T-helper 2 cell treated with Interferon-gamma antibody and Interleukin-4, amounts not matched to agents 100 ng/mL and 5 ng/mL, for 36 hours (primary cell): ENCODE measurements at regions not wholly inside any gene's neighbourhood (a gene's known extent, or its start where the extent isn't known, plus 50 kb on each side); places are given as distances from the start of the nearest gene placed in this dataset.

Source experiments
- intact Hi-C: fragments of 100-400 bp; cut with micrococcal nuclease; formaldehyde crosslinking; loops from one replicate; pipeline ENCODE4 v1.15.1; 2023

DNA sequence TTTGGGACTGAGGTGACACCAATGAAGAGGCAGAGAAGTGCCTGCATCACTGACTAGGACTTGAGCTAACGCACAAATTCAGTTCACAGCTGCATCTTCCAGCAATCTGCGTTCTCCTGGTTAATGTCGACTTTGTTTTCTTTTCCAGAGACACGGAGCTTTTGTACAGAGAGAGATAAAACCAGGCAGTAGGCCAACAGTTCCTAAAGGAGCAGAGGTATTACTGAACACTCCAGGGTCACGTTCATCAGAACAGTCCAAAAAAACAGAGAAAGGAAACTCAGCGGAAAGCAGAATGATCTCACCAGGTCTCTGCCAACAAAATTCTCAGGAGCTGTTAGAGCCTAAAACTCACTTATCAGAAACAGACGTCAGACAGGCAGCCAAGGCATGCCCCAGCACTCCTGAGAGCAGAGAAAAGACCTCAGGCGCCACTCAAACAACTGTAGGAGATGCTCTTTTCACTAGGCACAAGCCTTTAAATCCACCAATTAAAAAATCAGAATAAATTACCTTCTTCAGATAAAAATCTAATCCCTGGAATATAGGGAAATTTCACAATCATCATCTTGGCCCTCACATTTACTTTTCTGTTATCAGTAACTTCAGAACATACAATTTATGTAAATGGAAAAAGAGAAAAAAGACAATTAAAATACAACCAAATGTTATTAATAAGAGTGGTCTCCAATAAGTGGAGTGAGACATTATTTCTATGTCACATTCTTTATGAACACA lies 95.9 kb upstream of the SPTBN1 start:
- intact Hi-C loops: no loop called here

DNA sequence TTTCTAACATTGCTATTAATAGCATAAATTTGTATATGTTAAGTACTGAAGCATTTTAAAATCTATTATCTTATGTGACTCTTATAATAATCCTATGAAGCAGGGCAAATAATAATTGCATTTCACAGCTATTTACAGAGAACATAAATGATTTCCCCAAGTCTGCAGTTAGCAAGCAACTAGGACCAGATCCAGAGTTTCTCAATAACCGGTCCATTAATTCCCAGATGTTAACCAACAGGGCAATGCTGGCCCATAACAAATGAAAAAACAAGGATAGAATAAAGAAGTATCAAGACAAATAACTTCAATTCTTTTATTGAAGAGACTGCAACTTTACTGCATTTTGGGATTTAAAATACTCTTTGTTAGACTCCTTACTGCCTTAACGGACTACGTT lies 91.7 kb upstream of the SPTBN1 start:
- intact Hi-C loops: no loop called here

DNA sequence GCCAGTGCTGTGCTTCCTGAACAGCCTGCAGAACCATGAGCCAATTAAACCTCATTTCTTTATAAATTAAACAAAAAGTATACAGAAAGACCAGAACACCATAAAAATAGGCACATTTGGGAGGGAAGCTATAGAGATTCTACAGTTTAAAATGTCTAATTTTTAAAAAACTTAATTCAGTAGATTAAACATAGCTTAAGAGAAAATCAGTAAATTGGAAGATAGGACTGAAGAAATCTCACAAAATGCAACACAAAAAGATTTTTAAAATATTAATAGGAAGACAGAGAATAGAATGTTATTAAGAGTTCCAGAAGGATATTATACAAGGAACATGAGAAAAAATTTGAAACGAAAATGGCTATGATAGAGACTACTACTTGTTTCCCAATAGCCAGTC lies 90.5 kb upstream of the SPTBN1 start:
- intact Hi-C loops: no loop called here

DNA sequence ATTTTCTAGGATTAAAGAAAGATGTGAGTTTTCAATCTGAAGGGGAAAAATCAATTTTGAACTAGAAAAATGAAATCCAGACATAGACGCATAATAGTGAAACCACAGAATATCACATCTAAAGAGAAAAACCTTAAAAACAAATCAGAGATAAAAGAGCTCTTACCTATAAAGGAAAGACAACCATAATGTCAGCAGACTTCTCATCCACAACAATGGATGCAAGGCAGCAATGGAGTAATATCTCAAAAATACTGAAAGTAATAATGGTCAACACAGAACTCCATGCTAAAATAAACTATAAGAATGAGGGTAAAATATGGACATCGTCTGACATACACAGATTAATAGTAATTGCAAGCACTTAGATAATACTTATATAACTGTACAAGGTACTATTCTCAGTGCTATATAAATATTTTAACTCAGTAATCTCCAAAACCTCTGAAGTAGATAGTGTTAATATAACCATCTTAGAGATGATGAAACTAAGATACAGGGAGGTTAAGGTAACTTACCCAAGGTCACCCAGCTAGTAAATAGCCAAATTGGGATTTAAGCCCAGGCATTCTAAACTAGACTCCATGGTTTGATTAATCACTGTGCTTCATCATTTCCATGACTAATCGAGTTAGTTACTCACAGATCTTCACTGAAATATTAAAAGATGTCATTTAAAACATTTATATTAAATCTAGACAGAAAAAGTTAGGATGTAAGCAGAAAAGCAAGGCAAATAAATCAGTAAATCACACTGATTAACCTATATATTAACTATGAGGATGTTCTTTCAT lies 89.4 kb upstream of the SPTBN1 start:
- intact Hi-C loops: no loop called here

DNA sequence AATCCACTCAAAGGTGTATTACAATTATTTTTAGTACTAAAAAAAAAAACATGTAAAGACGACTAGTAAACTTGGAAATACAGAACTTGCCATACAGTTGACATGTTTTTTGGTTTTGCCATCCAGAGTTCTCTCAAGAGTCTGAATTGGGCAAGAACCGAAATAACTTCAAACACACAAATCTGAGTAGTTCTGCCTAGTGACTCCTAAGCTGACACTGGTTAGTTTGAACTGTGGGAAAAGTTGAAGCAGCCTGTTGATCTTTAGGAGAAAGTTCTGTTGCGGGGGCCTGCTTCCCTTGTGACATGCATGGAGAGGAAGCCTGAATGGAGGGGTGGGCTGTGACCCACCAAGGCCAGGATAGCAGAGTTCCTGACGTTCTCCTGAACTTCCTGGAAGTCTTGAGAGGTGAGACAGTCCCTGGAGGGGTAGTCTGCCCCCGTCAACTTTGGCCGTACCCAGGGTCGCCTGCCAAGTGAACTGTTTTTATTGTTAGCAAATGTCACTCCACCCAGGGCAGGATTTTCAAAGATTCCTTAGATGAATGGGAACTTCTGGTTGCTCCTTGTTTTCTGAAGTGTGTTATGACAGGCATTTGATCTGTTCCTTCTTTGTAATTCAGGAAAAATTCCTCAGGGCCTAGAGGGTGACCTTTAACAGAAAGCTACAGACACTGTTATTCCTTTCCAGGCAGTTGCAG lies 85.6 kb upstream of the SPTBN1 start:
- intact Hi-C loops: no loop called here

DNA sequence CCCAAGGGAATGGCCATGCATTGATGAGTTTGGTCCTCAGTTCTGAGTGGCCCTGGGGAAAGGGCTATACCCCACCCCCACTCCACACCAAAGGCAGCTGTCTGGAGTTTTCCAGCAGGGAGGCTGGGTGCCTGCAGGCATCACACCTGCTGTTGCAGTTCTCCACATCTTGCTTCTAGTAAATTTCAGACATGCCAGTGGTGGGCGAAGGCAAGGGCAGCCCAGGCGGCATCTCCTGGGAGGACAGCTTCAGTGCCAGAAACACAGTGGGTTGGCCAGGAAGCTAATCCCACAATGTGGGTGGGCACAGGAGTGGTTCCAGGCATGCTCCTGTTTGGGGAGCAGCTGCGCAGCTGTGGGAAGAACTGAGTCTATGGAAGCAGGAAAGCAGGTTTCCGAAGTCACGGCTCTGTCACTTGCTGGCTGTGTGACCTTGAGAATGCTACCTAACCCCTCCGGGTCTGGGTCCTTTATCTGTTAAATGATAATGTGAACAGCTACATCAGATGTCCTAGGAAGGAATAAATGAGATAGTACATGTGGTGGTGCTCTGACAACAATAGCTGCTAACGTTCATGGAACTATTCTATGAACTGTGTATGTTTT lies 84.6 kb upstream of the SPTBN1 start:
- intact Hi-C loops: loop anchor here (1.0 kb wide), 1 partner anchor 22 kb away; no protein-coding TSS in a partner anchor

DNA sequence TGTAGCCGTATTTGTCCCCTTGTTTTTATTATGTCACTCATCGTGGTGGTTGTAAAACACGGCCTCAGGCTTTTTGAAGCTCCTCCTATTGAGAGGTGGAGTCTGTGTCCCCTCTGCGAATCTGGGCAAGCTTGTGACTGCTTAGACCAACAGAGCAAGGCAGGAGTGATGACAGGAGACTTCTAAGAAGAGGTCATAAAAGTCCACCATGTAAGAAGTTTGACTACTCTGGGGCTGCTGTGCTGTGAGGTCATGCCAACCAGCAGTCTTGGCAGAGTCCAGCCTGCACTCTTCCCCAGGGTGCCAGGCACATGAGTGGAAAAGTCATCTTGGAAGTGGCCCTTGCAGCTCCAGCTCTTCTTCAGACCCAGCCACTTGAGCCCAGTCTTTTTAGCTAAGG lies 83.8 kb upstream of the SPTBN1 start:
- intact Hi-C loops: loop anchor here (1.0 kb wide), 1 partner anchor 21 kb away; no protein-coding TSS in a partner anchor

DNA sequence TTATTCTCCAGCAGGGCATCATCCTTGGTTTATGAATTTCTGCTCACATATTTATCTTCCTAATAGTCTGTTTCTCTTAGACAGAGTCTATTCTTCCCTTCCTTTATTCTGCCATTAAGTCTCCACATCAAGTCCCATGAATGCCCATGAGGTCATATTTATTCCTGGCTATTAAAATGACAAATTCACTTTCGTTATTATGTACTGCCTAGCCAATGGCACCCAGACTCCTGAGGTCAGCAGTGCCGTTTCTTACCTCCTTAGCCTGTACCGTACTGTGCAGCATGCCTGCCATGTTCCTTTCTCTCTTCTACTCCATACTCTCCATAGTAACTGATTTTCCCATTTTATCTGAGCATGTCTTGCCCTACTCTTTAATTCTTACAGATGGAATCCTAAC lies 82.3 kb upstream of the SPTBN1 start:
- intact Hi-C loops: no loop called here

DNA sequence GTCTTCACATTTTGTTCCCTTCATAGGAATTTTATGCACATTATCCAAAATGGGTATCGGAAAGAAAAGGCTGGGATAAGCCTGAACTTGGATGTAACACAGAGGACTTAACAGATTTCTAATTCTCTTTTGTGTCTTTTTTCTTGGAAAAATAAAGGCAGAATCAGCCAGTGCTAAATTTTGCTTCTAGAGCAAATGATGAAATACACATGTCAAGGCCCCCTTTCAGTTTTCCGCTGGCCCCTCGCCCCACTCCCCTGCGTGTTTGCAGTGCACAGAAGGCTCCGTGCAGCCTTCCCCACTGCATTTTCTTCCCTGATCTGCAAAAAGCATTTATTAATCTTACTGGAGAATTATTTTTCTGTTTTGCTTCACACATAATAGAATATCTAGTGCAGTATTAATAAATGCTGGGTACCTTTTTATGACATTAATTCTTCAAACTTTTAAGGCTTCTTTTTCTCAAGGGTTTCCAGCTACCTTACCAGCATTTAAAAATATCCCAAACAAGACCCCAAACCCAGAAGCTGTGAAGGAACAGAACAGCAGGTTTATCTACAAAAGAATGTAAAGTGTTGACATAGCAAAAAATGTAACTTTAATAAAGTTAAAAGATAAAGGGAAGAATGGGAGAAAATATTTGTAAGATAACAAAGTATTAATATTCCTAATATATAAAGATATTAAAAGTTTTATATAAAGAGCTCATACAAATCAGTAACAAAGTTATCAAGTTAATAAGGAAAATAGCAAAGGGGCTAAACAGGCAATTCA lies 81.3 kb upstream of the SPTBN1 start:
- intact Hi-C loops: no loop called here

DNA sequence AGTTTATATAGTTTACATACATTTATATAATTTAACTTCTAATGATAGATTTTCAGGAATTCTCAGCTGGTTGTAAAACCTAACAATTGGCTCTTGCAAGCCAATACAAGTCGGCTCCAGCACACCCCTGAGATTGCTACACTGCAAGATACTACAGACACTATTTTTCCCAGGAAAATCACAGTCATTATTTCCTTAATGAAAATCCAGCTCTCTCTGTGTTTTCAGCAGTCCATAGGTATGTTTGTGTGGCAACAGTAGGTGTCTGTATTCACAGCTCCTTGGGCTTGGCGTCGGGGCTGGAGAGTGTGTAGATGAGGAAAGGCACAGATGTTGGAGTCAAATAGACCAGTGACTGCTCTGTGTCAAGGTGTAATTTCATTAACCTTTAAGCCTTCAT lies 78.7 kb upstream of the SPTBN1 start:
- intact Hi-C loops: no loop called here

DNA sequence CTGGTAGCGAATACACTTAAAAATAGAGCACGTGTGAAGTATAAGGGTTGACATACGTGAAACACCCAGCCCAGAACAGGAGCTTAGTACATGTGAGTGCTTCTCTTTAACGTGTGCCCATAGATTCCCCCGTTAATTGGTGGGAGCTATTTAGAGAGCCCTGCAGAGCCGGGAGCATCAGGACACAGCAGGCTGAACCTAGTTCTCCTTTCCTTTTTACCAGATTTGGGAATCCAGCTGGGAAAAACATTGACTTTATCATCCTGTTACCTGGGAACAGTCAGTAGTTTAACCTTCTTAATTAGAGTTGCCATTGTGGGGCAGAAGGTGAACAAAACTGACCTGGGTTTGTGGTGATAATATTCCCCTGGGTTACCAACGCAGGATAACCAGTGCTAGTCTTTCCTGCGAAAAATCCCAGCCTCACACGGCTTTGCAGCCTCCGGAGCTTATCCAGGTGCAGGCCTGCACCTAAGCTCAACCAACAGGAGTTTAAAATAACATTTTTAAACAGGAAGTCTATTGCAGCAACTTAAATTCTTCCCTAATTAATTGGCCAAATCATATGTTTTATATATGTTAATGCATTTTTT lies 78.1 kb upstream of the SPTBN1 start:
- intact Hi-C loops: no loop called here

DNA sequence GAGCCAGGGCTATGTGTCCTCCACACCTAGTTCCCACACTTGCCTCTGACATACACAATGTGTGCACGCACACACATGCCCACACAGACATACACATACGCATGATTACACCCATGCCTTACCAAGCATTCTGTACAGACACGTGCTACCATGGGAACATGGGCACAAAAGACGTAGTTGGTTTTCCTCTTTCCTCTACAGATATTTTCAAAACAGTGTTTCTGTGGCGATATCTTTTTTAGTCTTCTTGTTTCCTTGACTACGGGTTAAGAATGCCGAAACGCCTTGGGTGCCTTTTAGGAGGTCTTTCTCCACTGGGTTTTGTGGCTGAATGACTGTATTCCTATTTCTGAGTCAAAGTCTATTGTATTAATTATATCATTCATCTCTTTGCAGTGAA lies 75.5 kb upstream of the SPTBN1 start:
- intact Hi-C loops: no loop called here

DNA sequence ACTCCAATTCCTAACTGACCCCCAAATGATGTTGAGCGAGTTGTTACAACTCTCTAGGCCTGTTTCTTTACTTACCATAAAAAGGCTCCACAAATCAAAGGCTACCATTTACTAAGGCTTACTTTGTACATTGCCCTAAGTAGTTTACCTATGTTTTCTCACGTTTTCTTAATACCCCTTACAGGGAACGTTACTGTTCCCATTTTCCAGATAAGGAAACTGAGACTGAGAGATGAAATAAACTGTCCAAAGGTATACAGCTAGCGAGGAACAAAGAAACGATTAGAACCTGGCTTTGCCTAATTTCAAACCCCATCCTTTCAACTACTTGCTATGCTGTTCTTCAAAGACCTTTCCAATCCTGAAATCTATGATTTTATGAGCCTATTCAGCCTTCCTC lies 74.8 kb upstream of the SPTBN1 start:
- intact Hi-C loops: no loop called here

DNA sequence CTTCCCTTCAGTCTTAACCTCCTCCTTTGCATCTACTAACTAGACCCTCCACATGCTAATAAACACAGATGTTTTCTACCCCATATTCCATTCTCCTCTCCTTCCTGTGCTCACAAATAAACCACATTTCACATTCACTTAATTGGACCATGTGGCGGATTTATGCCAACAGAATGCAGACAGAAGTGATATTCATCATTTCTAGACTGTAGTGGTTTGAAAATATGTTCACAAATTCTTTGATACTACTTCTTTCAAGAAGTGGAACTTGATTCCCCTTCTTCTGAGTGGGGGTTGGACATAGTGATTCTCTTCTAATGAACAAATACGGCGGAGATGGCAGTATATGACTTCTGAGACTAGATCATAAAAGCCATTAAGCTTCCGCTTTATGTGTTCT lies 73.5 kb upstream of the SPTBN1 start:
- intact Hi-C loops: no loop called here

DNA sequence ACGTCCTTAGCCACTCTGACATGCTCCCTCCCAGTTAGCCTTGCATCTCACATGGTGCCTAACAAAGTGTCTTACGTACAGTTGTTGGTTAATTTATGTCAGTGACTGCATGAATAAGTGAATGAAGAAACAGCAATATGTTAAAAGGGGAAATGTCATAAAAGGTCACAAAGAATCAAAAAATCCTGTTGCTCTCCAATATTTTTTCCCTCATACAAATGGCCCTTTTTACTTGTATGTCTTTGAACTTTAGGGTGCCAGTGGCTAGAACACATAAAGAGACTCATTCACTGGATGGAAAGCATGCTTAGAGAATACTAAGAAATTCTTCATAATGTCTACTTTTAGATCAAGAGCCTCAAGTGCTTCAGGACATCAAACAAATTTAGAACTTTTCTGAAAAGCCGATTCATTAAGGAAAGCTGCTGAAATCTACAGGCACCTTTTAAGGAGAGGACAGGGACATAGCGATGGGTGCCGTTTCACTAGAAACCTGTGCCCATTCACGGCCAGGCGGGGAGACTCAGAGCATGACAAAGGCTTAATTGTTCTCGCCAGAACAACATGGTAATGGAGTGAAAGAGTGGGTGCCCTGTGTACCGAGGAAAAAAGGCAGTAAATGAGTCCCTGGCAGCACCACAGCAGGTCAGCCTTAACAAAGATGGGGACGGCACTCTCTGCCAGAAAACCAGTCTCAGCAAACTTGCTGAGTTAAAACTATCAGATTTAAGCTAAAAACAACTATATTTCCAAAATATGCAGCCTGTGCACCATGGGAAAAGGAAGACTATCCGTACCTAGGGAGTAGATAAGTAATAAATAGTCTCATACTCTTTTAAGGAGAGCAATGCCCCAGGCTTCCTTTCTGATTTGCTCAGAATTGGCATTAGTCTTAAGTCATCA lies 71.6 kb upstream of the SPTBN1 start:
- intact Hi-C loops: no loop called here

DNA sequence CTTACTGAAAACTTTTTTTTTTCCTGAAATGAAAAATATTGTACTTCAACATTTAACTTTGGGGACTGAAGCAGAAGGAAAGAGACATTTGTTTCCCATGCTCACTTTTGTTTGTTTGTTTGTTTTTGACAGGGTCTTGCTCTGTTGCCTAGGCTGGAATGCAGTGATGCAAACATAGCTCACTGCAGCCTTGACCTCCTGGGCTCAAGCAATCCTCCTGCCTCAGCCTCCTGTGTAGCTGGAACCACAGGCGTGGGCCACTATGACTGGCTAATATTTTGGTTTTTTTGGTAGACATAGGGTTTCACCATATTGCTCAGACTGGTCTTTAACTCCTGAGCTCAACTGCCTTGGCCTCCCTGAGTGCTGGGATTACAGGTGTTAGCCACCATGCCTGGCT lies 70.9 kb upstream of the SPTBN1 start:
- intact Hi-C loops: no loop called here

DNA sequence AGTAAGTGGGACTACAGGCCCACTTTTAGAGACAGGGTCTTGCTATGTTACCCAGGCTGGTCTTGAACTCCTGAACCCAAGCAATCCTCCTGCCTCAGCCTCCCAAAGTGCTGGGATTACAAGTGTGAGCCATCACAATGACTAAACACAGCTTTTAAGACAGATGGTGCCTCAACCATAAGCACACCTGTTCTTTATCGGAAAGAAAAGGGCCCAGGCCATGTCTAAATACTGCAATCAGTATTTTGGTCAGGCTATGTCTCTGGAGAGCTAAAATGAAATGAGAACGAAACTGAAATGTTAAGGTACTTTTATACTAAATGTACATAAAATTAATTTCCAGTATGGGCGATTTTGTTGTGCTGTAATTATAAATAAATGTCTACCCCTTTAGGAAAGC lies 69.5 kb upstream of the SPTBN1 start:
- intact Hi-C loops: no loop called here

DNA sequence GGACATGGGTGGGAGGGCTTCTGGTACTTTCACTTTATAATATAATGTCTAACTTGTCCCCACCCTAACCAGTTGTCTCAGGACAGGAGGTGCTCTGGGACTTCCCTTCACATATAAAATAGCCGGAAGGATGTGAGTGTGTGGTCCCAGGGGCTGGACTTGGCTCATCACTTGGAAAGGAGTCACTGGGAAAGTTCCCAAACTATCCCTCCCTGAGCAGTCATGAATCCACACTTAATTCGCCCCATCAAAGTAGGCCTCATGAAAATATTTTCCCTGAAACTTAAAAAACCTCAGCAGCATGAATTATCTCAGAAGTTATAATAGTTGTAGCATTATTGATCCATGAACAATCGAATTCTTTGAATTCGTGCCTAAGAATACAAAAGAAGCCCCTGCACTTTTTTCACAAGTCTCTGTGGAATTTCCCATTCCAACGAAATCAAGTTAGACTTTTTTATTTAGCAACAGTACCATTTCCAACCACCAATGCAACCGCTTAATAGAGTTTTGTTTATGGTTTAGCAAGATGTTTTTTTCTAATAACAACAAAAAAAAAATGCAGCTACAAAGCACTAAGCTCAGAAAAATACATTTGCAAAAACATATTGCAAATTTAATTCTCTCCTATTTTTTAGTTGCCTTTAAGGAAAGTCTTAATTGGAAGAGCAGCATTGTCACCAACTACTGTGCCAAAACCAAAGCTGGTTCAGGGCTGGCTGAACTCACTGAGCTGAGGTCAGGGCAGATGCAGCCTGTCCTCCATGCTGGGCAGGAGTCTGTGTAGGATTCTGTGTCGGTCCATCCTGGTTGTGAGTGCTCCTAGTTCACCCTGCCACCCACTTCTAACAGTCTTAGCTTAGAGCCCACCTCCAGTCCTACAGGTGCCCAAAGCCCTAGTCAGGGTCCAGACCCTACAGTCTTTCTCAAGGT lies 68.8 kb upstream of the SPTBN1 start:
- intact Hi-C loops: no loop called here

DNA sequence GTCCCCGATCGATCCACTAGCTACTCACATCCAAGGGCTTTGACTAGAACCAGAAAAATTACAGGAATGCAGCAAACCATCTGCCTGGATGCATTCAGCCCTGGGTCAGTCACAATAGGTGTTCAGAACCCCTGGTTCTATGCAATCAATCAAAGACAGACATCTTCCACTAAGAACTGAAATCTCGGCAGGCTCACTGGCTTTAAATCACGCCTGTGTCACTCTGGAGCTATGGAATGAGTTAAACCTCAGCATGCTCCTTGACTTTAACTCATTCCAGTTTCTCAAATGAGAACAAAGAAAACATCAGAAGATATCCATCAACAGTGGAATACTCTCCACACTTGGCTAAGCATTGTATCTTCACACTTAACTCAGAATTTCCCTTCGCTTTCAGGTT lies 68.1 kb upstream of the SPTBN1 start:
- intact Hi-C loops: no loop called here
